Progenitor cell of endocrine pancreas (in vitro differentiated cells): ENCODE measurements at regions not wholly inside any gene's neighbourhood (a gene's known extent, or its start where the extent isn't known, plus 50 kb on each side); places are given as distances from the start of the nearest gene placed in this dataset.

ENCODE experiments used
- DNase-seq: peaks from one replicate; pipeline ENCODE4 v3.0.0; 2021; ENCODE audit warnings: low spot score; ENCODE audit not compliant: unreplicated experiment
- H3K27ac Mint-ChIP-seq: 2 replicates; pipeline ENCODE4 v1.8.0; 2021; ENCODE audit warnings: mild to moderate bottlenecking, moderate library complexity, mixed read lengths
- H3K27me3 Mint-ChIP-seq: 2 replicates; pipeline ENCODE4 v1.8.0; 2021; ENCODE audit warnings: mixed read lengths
- H3K36me3 Mint-ChIP-seq: 2 replicates; pipeline ENCODE4 v1.8.0; 2022; ENCODE audit warnings: mixed read lengths; ENCODE audit not compliant: insufficient read depth
- H3K4me1 Mint-ChIP-seq: 2 replicates; pipeline ENCODE4 v1.8.0; 2021; ENCODE audit warnings: low read depth, mixed read lengths
- H3K4me3 Mint-ChIP-seq: 2 replicates; pipeline ENCODE4 v1.8.0; 2021; ENCODE audit warnings: low read depth, mild to moderate bottlenecking, moderate library complexity, mixed read lengths
- H3K9me3 Mint-ChIP-seq: 2 replicates; pipeline ENCODE4 v1.8.0; 2021; ENCODE audit warnings: low read depth, mixed read lengths
- CTCF ChIP-seq: fragments of 200-600 bp; sonication (generic); IDR thresholded peaks from one replicate; pipeline ENCODE4 v1.5.0; 2021; ENCODE audit warnings: antibody characterized with exemption, mild to moderate bottlenecking; ENCODE audit not compliant: unreplicated experiment

GRCh38 chr12:132406493-132407450 is 77.4 kb upstream of the GALNT9 start:
- DNase-seq: no peak
- no peak for TF ChIP-seq CTCF
- H3K4me3 Mint-ChIP-seq: no peak overlapping the region
- H3K4me1 Mint-ChIP-seq: no peaks in the 10 kb centered on the region
- H3K27ac Mint-ChIP-seq: no peak overlapping the region
- H3K36me3 Mint-ChIP-seq: no peaks in the 10 kb centered on the region
- no peaks in the 10 kb centered on the region for H3K9me3 Mint-ChIP-seq
- peaks cover 41% of the 10 kb centered on the region for H3K27me3 Mint-ChIP-seq

- Mint-ChIP-seq H3K9me3 (no peaks in the 10 kb centered on the region), H3K27me3 (peaks cover 37% of the 10 kb centered on the region), H3K36me3 (no peaks in the 10 kb centered on the region), H3K4me1 (no peaks in the 10 kb centered on the region), H3K27ac (no peak overlapping the region), H3K4me3 (no peak overlapping the region)
- no peak for DNase-seq
- no peak for TF ChIP-seq CTCF
These were observed 76.4 kb upstream of the GALNT9 start for GRCh38 chr12:132405742-132406251.

- no peaks in the 10 kb centered on the region for H3K36me3 Mint-ChIP-seq
- H3K27me3 Mint-ChIP-seq: peaks cover 38% of the 10 kb centered on the region
- no peaks in the 10 kb centered on the region for H3K9me3 Mint-ChIP-seq
- no peak overlapping the region for H3K27ac Mint-ChIP-seq
- no peak for DNase-seq
- no peak overlapping the region for H3K4me3 Mint-ChIP-seq
- TF ChIP-seq CTCF: no peak
- no peaks in the 10 kb centered on the region for H3K4me1 Mint-ChIP-seq
These were observed 75.8 kb upstream of the GALNT9 start for GRCh38 chr12:132404951-132405741.

- H3K36me3 Mint-ChIP-seq: no peaks in the 10 kb centered on the region
- no peaks in the 10 kb centered on the region for H3K9me3 Mint-ChIP-seq
- H3K27me3 Mint-ChIP-seq: peaks cover 36% of the 10 kb centered on the region
- no peaks in the 10 kb centered on the region for H3K4me1 Mint-ChIP-seq
- H3K27ac Mint-ChIP-seq: no peak overlapping the region
- H3K4me3 Mint-ChIP-seq: no peak overlapping the region
- DNase-seq: no peak
- no peak for TF ChIP-seq CTCF
These were observed 75.1 kb upstream of the GALNT9 start for GRCh38 chr12:132404435-132404855.
